Fibroblast of villous mesenchyme (primary cell): ENCODE measurements at regions not wholly inside any gene's neighbourhood (a gene's known extent, or its start where the extent isn't known, plus 50 kb on each side); places are given as distances from the start of the nearest gene placed in this dataset.

Source experiments
- DNase-seq: peaks from one replicate; pipeline ENCODE4 v3.0.0-alpha.2; 2010; ENCODE audit warnings: low read depth
- H3K4me3 ChIP-seq: 2 replicates; pipeline ENCODE4 v1.5.1; 2011; ENCODE audit warnings: low read depth, mild to moderate bottlenecking, low read length
- CTCF ChIP-seq: IDR thresholded peaks from 2 replicates; pipeline ENCODE4 v1.5.1; 2012; ENCODE audit warnings: low read depth, mild to moderate bottlenecking, low read length; ENCODE audit not compliant: insufficient read depth

- H3K4me3 ChIP-seq = no peak overlapping the region
- DNase-seq = no peak
- TF ChIP-seq CTCF = no peak
These were observed 106.6 kb downstream of the NXPE2 start for GRCh38 chr11:114784891-114785290.

DNA sequence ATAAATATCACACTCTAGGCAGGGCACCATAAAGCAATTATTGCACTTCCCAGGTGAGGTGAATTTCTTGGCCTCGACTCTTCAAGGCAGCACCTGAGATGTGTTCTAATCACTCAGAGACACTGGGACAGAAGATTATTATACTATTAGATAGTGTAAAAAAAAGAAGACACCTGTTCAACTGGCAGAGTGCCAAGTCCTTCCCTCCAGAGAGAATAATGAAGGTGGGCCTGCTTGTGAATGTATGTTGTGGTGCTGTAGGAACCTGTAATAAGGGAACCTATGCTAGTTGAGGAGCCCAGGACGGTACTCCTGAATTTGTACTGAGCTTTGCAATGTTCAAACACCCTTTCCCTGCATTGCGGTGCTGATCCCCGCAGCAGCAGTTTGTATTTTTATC lies 107.5 kb downstream of the NXPE2 start:
- H3K4me3 ChIP-seq = no peak overlapping the region
- TF ChIP-seq CTCF = no peak
- no peak for DNase-seq

DNA sequence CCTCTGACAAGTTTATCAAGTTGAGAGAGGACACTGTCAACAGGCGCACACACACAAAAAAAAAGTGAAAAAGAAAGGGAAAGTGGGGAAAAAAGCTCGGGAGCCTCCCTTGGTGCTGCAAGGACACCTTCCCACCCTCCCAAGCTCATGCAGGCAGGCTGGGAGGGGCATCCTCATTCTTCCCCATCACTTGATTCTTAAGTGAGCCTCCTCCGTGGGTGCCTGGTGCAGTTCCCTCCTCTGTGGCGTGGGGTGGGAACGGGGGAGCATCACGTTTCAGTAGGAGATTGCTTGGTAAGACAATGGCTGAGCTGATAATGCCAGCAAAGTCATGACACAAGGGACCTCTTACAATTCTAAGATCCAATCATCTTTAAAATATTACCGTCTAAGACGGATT lies 108.8 kb downstream of the NXPE2 start:
- no peak for DNase-seq
- no peak for TF ChIP-seq CTCF
- H3K4me3 ChIP-seq = no peak overlapping the region

GRCh38 chr11:114790910-114791309 lies 112.6 kb downstream of the NXPE2 start:
- no peak for TF ChIP-seq CTCF
- no peak overlapping the region for H3K4me3 ChIP-seq
- no peak for DNase-seq

GRCh38 chr11:114794048-114794684 lies 115.8 kb downstream of the NXPE2 start:
- DNase-seq = no peak
- TF ChIP-seq CTCF = no peak
- no peak overlapping the region for H3K4me3 ChIP-seq

- DNase-seq = no peak
- TF ChIP-seq CTCF = no peak
- no peak overlapping the region for H3K4me3 ChIP-seq
These were observed 118.8 kb downstream of the NXPE2 start for GRCh38 chr11:114796954-114797721.
